Smooth muscle cell (in vitro differentiated cells): ENCODE measurements at regions not wholly inside any gene's neighbourhood (a gene's known extent, or its start where the extent isn't known, plus 50 kb on each side); places are given as distances from the start of the nearest gene placed in this dataset.

Experiments
- DNase-seq: peaks from one replicate; lab custom pipeline; 2025; ENCODE audit not compliant: unreplicated experiment; lab: John Stamatoyannopoulos, UW
- H2AFZ ChIP-seq: fragments of 200-600 bp; sonication (generic); 2 replicates; pipeline ENCODE4 v1.6.0; 2016; ENCODE audit warnings: antibody characterized with exemption, low read depth, mild to moderate bottlenecking
- H3F3A ChIP-seq: fragments of 200-600 bp; sonication (generic); 2 replicates; pipeline ENCODE4 v1.6.0; 2017; ENCODE audit warnings: antibody characterized with exemption, low read depth
- H3K27ac ChIP-seq: fragments of 200-600 bp; sonication (generic); 2 replicates; pipeline ENCODE4 v1.5.1; 2016; ENCODE audit warnings: low read depth, mild to moderate bottlenecking
- H3K27me3 ChIP-seq: fragments of 200-600 bp; sonication (generic); 2 replicates; pipeline ENCODE4 v1.6.1; 2016; ENCODE audit warnings: low read depth, mild to moderate bottlenecking
- H3K36me3 ChIP-seq: fragments of 200-600 bp; sonication (generic); 2 replicates; pipeline ENCODE4 v1.5.1; 2016; ENCODE audit warnings: low read depth
- H3K4me1 ChIP-seq: fragments of 200-600 bp; sonication (generic); 2 replicates; pipeline ENCODE4 v1.5.1; 2016; ENCODE audit warnings: low read depth
- H3K4me2 ChIP-seq: fragments of 200-600 bp; sonication (generic); 2 replicates; pipeline ENCODE4 v1.6.0; 2016; ENCODE audit warnings: mild to moderate bottlenecking
- H3K4me3 ChIP-seq: fragments of 200-600 bp; sonication (generic); 2 replicates; pipeline ENCODE4 v1.5.1; 2016; ENCODE audit warnings: mild to moderate bottlenecking
- H3K79me2 ChIP-seq: fragments of 200-600 bp; sonication (generic); 2 replicates; pipeline ENCODE4 v1.6.0; 2016; ENCODE audit warnings: low read depth, mild to moderate bottlenecking
- H3K9ac ChIP-seq: fragments of 200-600 bp; sonication (generic); 2 replicates; pipeline ENCODE4 v1.6.0; 2016; ENCODE audit warnings: low read depth
- H3K9me3 ChIP-seq: fragments of 200-600 bp; sonication (generic); replicated peaks from 2 replicates; pipeline ENCODE4 v1.5.1; 2016; ENCODE audit warnings: low read depth
- H4K20me1 ChIP-seq: fragments of 200-600 bp; sonication (generic); 2 replicates; pipeline ENCODE4 v1.6.0; 2016; ENCODE audit warnings: low read depth
- CTCF ChIP-seq: fragments of 200-600 bp; sonication (generic); IDR thresholded peaks from 2 replicates; pipeline ENCODE4 v1.5.1; 2017; ENCODE audit warnings: borderline replicate concordance, mild to moderate bottlenecking, antibody characterized with exemption; ENCODE audit not compliant: insufficient read depth, poor library complexity, severe bottlenecking
- WGBS: methylation state at CpG from one replicate; pipeline ENCODE4 v1.1.7; 2016; ENCODE audit warnings: low lambda C conversion rate; 5-methylcytosine and 5-hydroxymethylcytosine counted together

GRCh38 chr12:87094356-87094755 lies 838.2 kb upstream of the MGAT4C start:
- H3K79me2 ChIP-seq = no peaks in the 10 kb centered on the region
- 77% methylated on average over 3 of the region's 3 CpGs for WGBS
- no peaks in the 10 kb centered on the region for H3F3A ChIP-seq
- no peaks in the 10 kb centered on the region for H4K20me1 ChIP-seq
- no peaks in the 10 kb centered on the region for H3K4me1 ChIP-seq
- no peak overlapping the region for H2AFZ ChIP-seq
- H3K27me3 ChIP-seq = no peaks in the 10 kb centered on the region
- TF ChIP-seq CTCF = no peak
- H3K27ac ChIP-seq = no peak overlapping the region
- no peaks in the 10 kb centered on the region for H3K36me3 ChIP-seq
- no peak overlapping the region for H3K4me2 ChIP-seq
- H3K9me3 ChIP-seq = no peaks in the 10 kb centered on the region
- H3K9ac ChIP-seq = no peak overlapping the region
- no peak overlapping the region for H3K4me3 ChIP-seq
- no peak for DNase-seq

GRCh38 chr12:87092421-87092820 lies 836.2 kb upstream of the MGAT4C start:
- H3K4me1 ChIP-seq = no peaks in the 10 kb centered on the region
- TF ChIP-seq CTCF = no peak
- no peaks in the 10 kb centered on the region for H3K79me2 ChIP-seq
- H3K9me3 ChIP-seq = no peaks in the 10 kb centered on the region
- no peaks in the 10 kb centered on the region for H4K20me1 ChIP-seq
- no peaks in the 10 kb centered on the region for H3F3A ChIP-seq
- WGBS = 88% methylated on average over 1 of the region's 1 CpG
- H3K9ac ChIP-seq = no peak overlapping the region
- H2AFZ ChIP-seq = no peak overlapping the region
- H3K27me3 ChIP-seq = no peaks in the 10 kb centered on the region
- no peak overlapping the region for H3K4me3 ChIP-seq
- no peak overlapping the region for H3K4me2 ChIP-seq
- no peak overlapping the region for H3K27ac ChIP-seq
- H3K36me3 ChIP-seq = no peaks in the 10 kb centered on the region
- DNase-seq = no peak

- 82% methylated on average over 3 of the region's 3 CpGs for WGBS
- no peak overlapping the region for H3K9ac ChIP-seq
- H4K20me1 ChIP-seq = no peaks in the 10 kb centered on the region
- no peak overlapping the region for H2AFZ ChIP-seq
- no peaks in the 10 kb centered on the region for H3K79me2 ChIP-seq
- H3K36me3 ChIP-seq = no peaks in the 10 kb centered on the region
- DNase-seq = no peak
- no peak overlapping the region for H3K4me2 ChIP-seq
- H3F3A ChIP-seq = no peaks in the 10 kb centered on the region
- no peak overlapping the region for H3K4me3 ChIP-seq
- no peak overlapping the region for H3K27ac ChIP-seq
- TF ChIP-seq CTCF = no peak
- H3K4me1 ChIP-seq = no peaks in the 10 kb centered on the region
- no peaks in the 10 kb centered on the region for H3K27me3 ChIP-seq
- H3K9me3 ChIP-seq = no peaks in the 10 kb centered on the region
These were observed 830.1 kb upstream of the MGAT4C start for GRCh38 chr12:87086118-87086891.

GRCh38 chr12:87085286-87085685 lies 829.1 kb upstream of the MGAT4C start:
- Histone ChIP-seq H3F3A (no peaks in the 10 kb centered on the region), H3K4me2 (no peak overlapping the region), H2AFZ (no peak overlapping the region), H3K79me2 (no peaks in the 10 kb centered on the region), H3K27me3 (no peaks in the 10 kb centered on the region), H3K9me3 (no peaks in the 10 kb centered on the region), H3K27ac (no peak overlapping the region), H3K4me3 (no peak overlapping the region), H3K4me1 (no peaks in the 10 kb centered on the region), H4K20me1 (no peaks in the 10 kb centered on the region), H3K9ac (no peak overlapping the region), H3K36me3 (no peaks in the 10 kb centered on the region)
- DNase-seq = no peak
- TF ChIP-seq CTCF = no peak
